DOHH2 (cell line): ENCODE measurements at regions not wholly inside any gene's neighbourhood (a gene's known extent, or its start where the extent isn't known, plus 50 kb on each side); places are given as distances from the start of the nearest gene placed in this dataset.
"Not testable (repeated sequence)": the region's sequence is repeated elsewhere in the genome, so short reads cannot be mapped to it uniquely, and the experiment has no call there.

ENCODE experiments used
- H3F3A ChIP-seq: fragments of 200-600 bp; sonication (generic), shearing (Covaris generic); 2 replicates; pipeline ENCODE4 v1.6.0; 2016; ENCODE audit warnings: antibody characterized with exemption, mild to moderate bottlenecking; ENCODE audit not compliant: control insufficient read depth, insufficient read depth
- H3K27ac ChIP-seq: fragments of 200-600 bp; sonication (generic); 2 replicates; pipeline ENCODE4 v1.5.1; 2014; ENCODE audit warnings: low read depth, mild to moderate bottlenecking, low read length, moderate library complexity
- H3K27me3 ChIP-seq: fragments of 200-600 bp; sonication (generic); 2 replicates; pipeline ENCODE4 v1.6.1; 2014; ENCODE audit warnings: mild to moderate bottlenecking, low read length, mixed read lengths; ENCODE audit not compliant: control insufficient read depth
- H3K36me3 ChIP-seq: fragments of 200-600 bp; sonication (generic); 2 replicates; pipeline ENCODE4 v1.6.1; 2014; ENCODE audit warnings: mild to moderate bottlenecking, low read length, moderate library complexity, mixed read lengths; ENCODE audit not compliant: control insufficient read depth
- H3K4me1 ChIP-seq: fragments of 200-600 bp; sonication (generic); 2 replicates; pipeline ENCODE4 v1.6.1; 2014; ENCODE audit warnings: mild to moderate bottlenecking, low read length, mixed read lengths; ENCODE audit not compliant: control insufficient read depth
- H3K4me2 ChIP-seq: fragments of 200-600 bp; sonication (generic); 2 replicates; pipeline ENCODE4 v1.6.0; 2014; ENCODE audit warnings: mild to moderate bottlenecking, low read length, moderate library complexity
- H3K4me3 ChIP-seq: fragments of 200-600 bp; sonication (generic); 2 replicates; pipeline ENCODE4 v1.5.1; 2014; ENCODE audit warnings: mild to moderate bottlenecking, low read length, mixed read lengths
- H3K79me2 ChIP-seq: fragments of 200-600 bp; sonication (generic); 2 replicates; pipeline ENCODE4 v1.6.1; 2014; ENCODE audit warnings: mild to moderate bottlenecking, low read length, mixed read lengths; ENCODE audit not compliant: control insufficient read depth
- H3K9me2 ChIP-seq: fragments of 200-600 bp; sonication (generic); replicated peaks from 2 replicates; pipeline ENCODE4 v1.6.1; 2014; ENCODE audit warnings: mild to moderate bottlenecking, low read length, mixed read lengths; ENCODE audit not compliant: control insufficient read depth
- H3K9me3 ChIP-seq: fragments of 200-600 bp; sonication (generic); 2 replicates; pipeline ENCODE4 v1.6.1; 2014; ENCODE audit warnings: antibody characterized with exemption, low read length, mixed read lengths; ENCODE audit not compliant: control insufficient read depth, insufficient read depth
- H4K20me1 ChIP-seq: fragments of 200-600 bp; sonication (generic); 2 replicates; pipeline ENCODE4 v1.6.0; 2014; ENCODE audit warnings: low read depth, mild to moderate bottlenecking, antibody characterized with exemption, low read length, moderate library complexity; ENCODE audit not compliant: control insufficient read depth, insufficient read depth
- CTCF ChIP-seq: fragments of 200-600 bp; sonication (generic); IDR thresholded peaks from one replicate; pipeline ENCODE4 v1.5.1; 2014; ENCODE audit warnings: antibody characterized with exemption, mild to moderate bottlenecking, low read depth, low read length; ENCODE audit not compliant: poor library complexity, severe bottlenecking
- EZH2phosphoT487 ChIP-seq: fragments of 200-600 bp; sonication (generic); IDR thresholded peaks from 2 replicates; pipeline ENCODE4 v1.6.1; 2017; ENCODE audit warnings: borderline replicate concordance, mild to moderate bottlenecking, antibody characterized with exemption, low read length, moderate library complexity, mixed read lengths

- Histone ChIP-seq H3F3A (no peaks in the 10 kb centered on the region), H3K4me2 (no peak overlapping the region), H3K36me3 (peaks cover 9% of the 10 kb centered on the region; the same call in 1 of the 2 replicates), H3K4me3 (no peak overlapping the region), H3K4me1 (no peaks in the 10 kb centered on the region), H4K20me1 (no peaks in the 10 kb centered on the region), H3K27ac (no peak overlapping the region), H3K79me2 (no peaks in the 10 kb centered on the region), H3K9me2 (no peaks in the 10 kb centered on the region), H3K9me3 (no peaks in the 10 kb centered on the region), H3K27me3 (no peaks in the 10 kb centered on the region)
- TF ChIP-seq CTCF (no peak), EZH2phosphoT487 (no peak)
Observed at GRCh38 chr13:73809561-73809960, 324.6 kb downstream of the KLF12 start.

GRCh38 chr13:73808318-73808717, 325.9 kb downstream of the KLF12 start:
- H3K9me3 ChIP-seq: no peaks in the 10 kb centered on the region
- no peaks in the 10 kb centered on the region for H3K79me2 ChIP-seq
- peaks cover 9% of the 10 kb centered on the region; the same call in 1 of the 2 replicates for H3K36me3 ChIP-seq
- no peaks in the 10 kb centered on the region for H3K4me1 ChIP-seq
- no peaks in the 10 kb centered on the region for H3K9me2 ChIP-seq
- no peaks in the 10 kb centered on the region for H3F3A ChIP-seq
- H3K4me3 ChIP-seq: no peak overlapping the region
- no peaks in the 10 kb centered on the region for H3K27me3 ChIP-seq
- H3K27ac ChIP-seq: no peak overlapping the region
- no peak for TF ChIP-seq CTCF
- no peak for TF ChIP-seq EZH2phosphoT487
- no peaks in the 10 kb centered on the region for H4K20me1 ChIP-seq
- no peak overlapping the region for H3K4me2 ChIP-seq

GRCh38 chr13:73805326-73805958, 328.8 kb downstream of the KLF12 start:
- not testable (repeated sequence) for H3K9me3 ChIP-seq, H3K27ac ChIP-seq, H3F3A ChIP-seq, H3K27me3 ChIP-seq, H3K4me2 ChIP-seq, H3K79me2 ChIP-seq, H3K4me3 ChIP-seq, H3K9me2 ChIP-seq, H3K4me1 ChIP-seq, H3K36me3 ChIP-seq, H4K20me1 ChIP-seq

GRCh38 chr13:73803997-73804396, 330.2 kb downstream of the KLF12 start:
- Histone ChIP-seq H3K9me2 (no peaks in the 10 kb centered on the region), H3K36me3 (0 out of 2 replicates have a peak, but pooled peaks cover 3% of the 10 kb centered on the region)

More at GRCh38 chr13:73803997-73804396, 330.2 kb downstream of the KLF12 start:
- H3K4me2 ChIP-seq: no peak overlapping the region
- TF ChIP-seq CTCF (no peak), EZH2phosphoT487 (no peak)
- H3K9me3 ChIP-seq: no peaks in the 10 kb centered on the region
- no peaks in the 10 kb centered on the region for H3K79me2 ChIP-seq
- no peaks in the 10 kb centered on the region for H4K20me1 ChIP-seq
- no peaks in the 10 kb centered on the region for H3F3A ChIP-seq
- no peaks in the 10 kb centered on the region for H3K4me1 ChIP-seq
- H3K27ac ChIP-seq: no peak overlapping the region
- no peaks in the 10 kb centered on the region for H3K27me3 ChIP-seq
- no peak overlapping the region for H3K4me3 ChIP-seq
